Mesothelial cell of epicardium (in vitro differentiated cells): ENCODE measurements at regions not wholly inside any gene's neighbourhood (a gene's known extent, or its start where the extent isn't known, plus 50 kb on each side); places are given as distances from the start of the nearest gene placed in this dataset.

Experiments used
- DNase-seq, 2 experiments: peaks; one replicate each; pipeline ENCODE4 v3.0.0; 2021; ENCODE audit warnings: low spot score in 2 of 2; ENCODE audit not compliant: unreplicated experiment in 2 of 2
- H3K27ac Mint-ChIP-seq: 2 replicates; pipeline ENCODE4 v1.8.0; 2021; ENCODE audit warnings: mixed read lengths
- H3K27me3 Mint-ChIP-seq: 2 replicates; pipeline ENCODE4 v1.8.0; 2021; ENCODE audit warnings: low read depth, mixed read lengths
- H3K36me3 Mint-ChIP-seq: 2 replicates; pipeline ENCODE4 v1.8.0; 2021; ENCODE audit warnings: mixed read lengths
- H3K4me1 Mint-ChIP-seq: 2 replicates; pipeline ENCODE4 v1.8.0; 2021; ENCODE audit warnings: mixed read lengths
- H3K4me3 Mint-ChIP-seq: 2 replicates; pipeline ENCODE4 v1.8.0; 2021; ENCODE audit warnings: mild to moderate bottlenecking, moderate library complexity, mixed read lengths
- H3K9me3 Mint-ChIP-seq: 2 replicates; pipeline ENCODE4 v1.8.0; 2021; ENCODE audit warnings: mixed read lengths
- CTCF ChIP-seq: fragments of 200-600 bp; sonication (generic); IDR thresholded peaks from one replicate; pipeline ENCODE4 v1.5.0; 2021; ENCODE audit warnings: antibody characterized with exemption; ENCODE audit not compliant: unreplicated experiment

GRCh38 chr4:122038896-122039295 is 87.0 kb upstream of the TRPC3 start:
- DNase-seq = no peak
- no peak for TF ChIP-seq CTCF
- Mint-ChIP-seq H3K27ac (no peak overlapping the region), H3K4me3 (no peak overlapping the region), H3K27me3 (peaks cover 8% of the 10 kb centered on the region), H3K4me1 (no peaks in the 10 kb centered on the region), H3K9me3 (no peaks in the 10 kb centered on the region), H3K36me3 (no peaks in the 10 kb centered on the region)

- H3K4me3 Mint-ChIP-seq = no peak overlapping the region
- no peak for DNase-seq
- no peaks in the 10 kb centered on the region for H3K36me3 Mint-ChIP-seq
- peaks cover 23% of the 10 kb centered on the region for H3K9me3 Mint-ChIP-seq
- H3K27ac Mint-ChIP-seq = no peak overlapping the region
- peaks cover 9% of the 10 kb centered on the region for H3K27me3 Mint-ChIP-seq
- TF ChIP-seq CTCF = no peak
- no peaks in the 10 kb centered on the region for H3K4me1 Mint-ChIP-seq
These were observed 82.8 kb upstream of the TRPC3 start for GRCh38 chr4:122034619-122035018.

- Mint-ChIP-seq H3K4me1 (no peaks in the 10 kb centered on the region), H3K36me3 (no peaks in the 10 kb centered on the region), H3K27me3 (peaks cover 19% of the 10 kb centered on the region), H3K9me3 (peaks cover 39% of the 10 kb centered on the region), H3K4me3 (no peak overlapping the region), H3K27ac (no peak overlapping the region)
- no peak for DNase-seq
- no peak for TF ChIP-seq CTCF
These were observed 75.3 kb upstream of the TRPC3 start for GRCh38 chr4:122027203-122027602.

GRCh38 chr4:122017296-122017695 is 65.4 kb upstream of the TRPC3 start:
- Mint-ChIP-seq H3K9me3 (peaks cover 20% of the 10 kb centered on the region), H3K27ac (peak overlapping the region; percentile 37), H3K4me3 (no peak overlapping the region), H3K4me1 (peaks cover 14% of the 10 kb centered on the region), H3K36me3 (no peaks in the 10 kb centered on the region), H3K27me3 (peaks cover 13% of the 10 kb centered on the region)
- DNase-seq = no peak
- TF ChIP-seq CTCF = no peak

GRCh38 chr4:122015203-122015602 is 63.3 kb upstream of the TRPC3 start:
- Mint-ChIP-seq H3K27ac (no peak overlapping the region), H3K27me3 (peaks cover 22% of the 10 kb centered on the region), H3K4me3 (no peak overlapping the region), H3K36me3 (no peaks in the 10 kb centered on the region), H3K9me3 (peaks cover 14% of the 10 kb centered on the region), H3K4me1 (peaks cover 14% of the 10 kb centered on the region)
- no peak for TF ChIP-seq CTCF
- no peak for DNase-seq

GRCh38 chr4:122012735-122013134 is 60.9 kb upstream of the TRPC3 start:
- DNase-seq = no peak
- H3K4me1 Mint-ChIP-seq = peaks cover 13% of the 10 kb centered on the region

More at GRCh38 chr4:122012735-122013134, 60.9 kb upstream of the TRPC3 start:
- no peak overlapping the region for H3K27ac Mint-ChIP-seq
- no peak for TF ChIP-seq CTCF
- no peak overlapping the region for H3K4me3 Mint-ChIP-seq
- H3K36me3 Mint-ChIP-seq = no peaks in the 10 kb centered on the region
- peaks cover 22% of the 10 kb centered on the region for H3K27me3 Mint-ChIP-seq
- no peaks in the 10 kb centered on the region for H3K9me3 Mint-ChIP-seq
